Stimulated activated CD8-positive, alpha-beta memory T cell treated with anti-CD3 and anti-CD28 coated beads, Interleukin-12 subunit alpha, Interleukin-12 subunit beta, amount 100 ng/mL, for 24 hours (primary cell): ENCODE measurements at regions not wholly inside any gene's neighbourhood (a gene's known extent, or its start where the extent isn't known, plus 50 kb on each side); places are given as distances from the start of the nearest gene placed in this dataset.
"Not testable (repeated sequence)": the region's sequence is repeated elsewhere in the genome, so short reads cannot be mapped to it uniquely, and the experiment has no call there.

ENCODE experiments used
- DNase-seq: peaks from one replicate; pipeline ENCODE4 v3.0.0-alpha.2; 2020; ENCODE audit errors: extremely low read depth

GRCh38 chr4:151850791-151851213, 90.0 kb upstream of the GATB start:
- no peak for DNase-seq

GRCh38 chr4:151845551-151845950, 84.7 kb upstream of the GATB start:
- DNase-seq, result not testable (repeated sequence)

GRCh38 chr4:151842430-151843079, 81.7 kb upstream of the GATB start:
- no peak for DNase-seq

- no peak for DNase-seq
Measured at GRCh38 chr4:151841107-151841506, 80.3 kb upstream of the GATB start.

GRCh38 chr4:151835467-151835866, 74.7 kb upstream of the GATB start:
- DNase-seq, result no peak

GRCh38 chr4:151833174-151833573, 72.4 kb upstream of the GATB start:
- no peak for DNase-seq

GRCh38 chr4:151831526-151831925, 70.7 kb upstream of the GATB start:
- no peak for DNase-seq

GRCh38 chr4:151830168-151830567, 69.4 kb upstream of the GATB start:
- DNase-seq, result no peak

- DNase-seq, result no peak
Measured at GRCh38 chr4:151829309-151829708, 68.5 kb upstream of the GATB start.

GRCh38 chr4:151824656-151825055, 63.8 kb upstream of the GATB start:
- DNase-seq, result no peak

GRCh38 chr4:151822331-151822730, 61.5 kb upstream of the GATB start:
- DNase-seq, result no peak

- DNase-seq, result no peak
Measured at GRCh38 chr4:151820004-151820403, 59.2 kb upstream of the GATB start.

- no peak for DNase-seq
Measured at GRCh38 chr4:151811403-151811802, 50.6 kb upstream of the GATB start.
